Non-pigmented ciliary epithelial cell (primary cell): ENCODE measurements at regions not wholly inside any gene's neighbourhood (a gene's known extent, or its start where the extent isn't known, plus 50 kb on each side); places are given as distances from the start of the nearest gene placed in this dataset.
"Not testable (repeated sequence)": the region's sequence is repeated elsewhere in the genome, so short reads cannot be mapped to it uniquely, and the experiment has no call there.

Experiments
- DNase-seq: peaks from one replicate; pipeline ENCODE4 v3.0.0-alpha.2; 2010; ENCODE audit warnings: low read depth

GRCh38 chr2:83874712-83875430 lies 584.2 kb downstream of the SUCLG1 start:
- no peak for DNase-seq

GRCh38 chr2:83874066-83874465 lies 585.0 kb downstream of the SUCLG1 start:
- DNase-seq, result no peak

- no peak for DNase-seq
Measured at GRCh38 chr2:83873110-83873509, 586.0 kb downstream of the SUCLG1 start.

- no peak for DNase-seq
Measured at GRCh38 chr2:83866211-83866610, 592.9 kb downstream of the SUCLG1 start.

GRCh38 chr2:83862600-83862999 lies 596.5 kb downstream of the SUCLG1 start:
- no peak for DNase-seq

- DNase-seq, result no peak
Measured at GRCh38 chr2:83860320-83860719, 598.8 kb downstream of the SUCLG1 start.

GRCh38 chr2:83859553-83859952 lies 599.5 kb downstream of the SUCLG1 start:
- no peak for DNase-seq

- DNase-seq, result no peak
Measured at GRCh38 chr2:83851066-83851465, 608.0 kb downstream of the SUCLG1 start.

GRCh38 chr2:83850071-83850725 lies 608.9 kb downstream of the SUCLG1 start:
- no peak for DNase-seq

GRCh38 chr2:83844490-83844889 lies 614.6 kb downstream of the SUCLG1 start:
- DNase-seq, result no peak

GRCh38 chr2:83842421-83842820 lies 616.7 kb downstream of the SUCLG1 start:
- no peak for DNase-seq

GRCh38 chr2:83837823-83838222 lies 621.3 kb downstream of the SUCLG1 start:
- no peak for DNase-seq

GRCh38 chr2:83827618-83828017 lies 631.5 kb downstream of the SUCLG1 start:
- DNase-seq, result no peak

- no peak for DNase-seq
Measured at GRCh38 chr2:83826577-83826976, 632.5 kb downstream of the SUCLG1 start.

GRCh38 chr2:83823229-83823628 lies 635.9 kb downstream of the SUCLG1 start:
- no peak for DNase-seq

GRCh38 chr2:83817511-83817910 lies 641.6 kb downstream of the SUCLG1 start:
- no peak for DNase-seq

- no peak for DNase-seq
Measured at GRCh38 chr2:83808878-83809277, 650.2 kb downstream of the SUCLG1 start.

- DNase-seq, result no peak
Measured at GRCh38 chr2:83802604-83803003, 656.5 kb downstream of the SUCLG1 start.

GRCh38 chr2:83795777-83796176 lies 663.3 kb downstream of the SUCLG1 start:
- no peak for DNase-seq

GRCh38 chr2:83790467-83790866 lies 668.6 kb downstream of the SUCLG1 start:
- not testable (repeated sequence) for DNase-seq

- not testable (repeated sequence) for DNase-seq
Measured at GRCh38 chr2:83789674-83790073, 669.4 kb downstream of the SUCLG1 start.

- not testable (repeated sequence) for DNase-seq
Measured at GRCh38 chr2:83788938-83789566, 670.0 kb downstream of the SUCLG1 start.

- DNase-seq, result no peak
Measured at GRCh38 chr2:83787189-83787588, 671.9 kb downstream of the SUCLG1 start.
